GM19372 (cell line): ENCODE measurements at regions not wholly inside any gene's neighbourhood (a gene's known extent, or its start where the extent isn't known, plus 50 kb on each side); places are given as distances from the start of the nearest gene placed in this dataset.

Source experiments
- ATAC-seq: cut with Tn5 transposase; IDR thresholded peaks from one replicate; pipeline ENCODE4 v1.9.1; 2021; ENCODE audit warnings: mild to moderate bottlenecking, low read depth, moderate library complexity; ENCODE audit not compliant: unreplicated experiment

DNA sequence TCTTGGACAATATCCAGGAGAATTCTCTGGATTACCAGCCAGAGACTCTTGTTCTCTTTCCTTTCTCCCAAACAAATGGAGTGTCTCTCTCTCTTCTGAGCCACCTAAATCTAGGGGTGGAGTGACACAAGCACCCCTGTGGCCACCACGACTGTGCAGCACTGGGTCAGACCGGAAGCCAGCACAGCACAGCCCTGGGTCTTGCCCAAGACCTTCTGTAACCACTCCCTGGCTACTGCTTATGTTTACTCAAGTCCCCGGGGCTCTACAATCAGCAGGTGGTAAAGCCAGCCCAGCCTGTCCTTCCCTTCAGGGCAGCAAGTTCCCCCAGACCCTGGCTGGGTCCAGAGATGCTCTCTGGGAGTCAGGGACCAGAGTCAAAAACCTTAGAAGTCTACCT, 110.0 kb upstream of the TUT7 start:
- no peak for ATAC-seq

GRCh38 chr9:86460216-86461002, 106.2 kb upstream of the TUT7 start:
- ATAC-seq: no peak

- ATAC-seq: no peak
These were observed 105.5 kb upstream of the TUT7 start for GRCh38 chr9:86459599-86460155.

DNA sequence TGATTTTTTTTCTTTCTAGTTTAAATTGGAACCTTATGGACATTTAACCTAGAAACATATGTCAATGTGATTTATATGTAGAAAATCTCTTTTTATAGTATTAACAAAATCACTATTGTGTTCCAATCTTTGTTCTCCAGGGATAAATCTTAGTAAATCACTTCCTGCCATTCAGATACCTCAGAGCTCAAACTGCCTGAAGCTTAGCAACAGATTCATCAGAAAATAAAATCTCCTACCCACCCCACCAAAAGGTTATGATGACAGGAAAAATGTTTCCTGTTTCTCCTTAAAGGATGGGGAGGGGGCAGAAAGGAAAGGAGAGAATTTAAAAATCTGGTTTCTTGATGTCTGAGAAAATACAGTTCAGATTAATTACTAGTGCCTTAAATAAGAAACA, 105.0 kb upstream of the TUT7 start:
- no peak for ATAC-seq

- ATAC-seq: no peak
These were observed 104.1 kb upstream of the TUT7 start for GRCh38 chr9:86458191-86458855.

DNA sequence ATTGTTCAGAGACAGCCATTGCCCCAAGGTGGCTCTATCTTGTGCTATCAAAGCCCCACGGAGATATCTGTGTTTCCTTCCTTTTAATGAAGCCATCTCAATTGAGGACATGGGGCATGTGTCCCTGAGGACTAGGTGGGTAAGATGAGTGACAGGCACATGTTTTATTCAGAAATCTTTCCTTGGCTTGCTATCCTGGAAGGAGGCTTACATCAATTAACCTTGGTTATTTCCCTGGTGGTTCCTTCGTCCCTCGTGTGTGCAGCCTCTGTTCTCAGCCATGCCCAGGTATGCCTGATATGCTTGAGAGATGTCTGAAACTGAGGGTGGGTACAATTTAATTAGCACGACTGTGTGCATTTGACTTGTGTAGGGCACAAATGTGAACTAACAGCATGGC, 102.2 kb upstream of the TUT7 start:
- no peak for ATAC-seq

DNA sequence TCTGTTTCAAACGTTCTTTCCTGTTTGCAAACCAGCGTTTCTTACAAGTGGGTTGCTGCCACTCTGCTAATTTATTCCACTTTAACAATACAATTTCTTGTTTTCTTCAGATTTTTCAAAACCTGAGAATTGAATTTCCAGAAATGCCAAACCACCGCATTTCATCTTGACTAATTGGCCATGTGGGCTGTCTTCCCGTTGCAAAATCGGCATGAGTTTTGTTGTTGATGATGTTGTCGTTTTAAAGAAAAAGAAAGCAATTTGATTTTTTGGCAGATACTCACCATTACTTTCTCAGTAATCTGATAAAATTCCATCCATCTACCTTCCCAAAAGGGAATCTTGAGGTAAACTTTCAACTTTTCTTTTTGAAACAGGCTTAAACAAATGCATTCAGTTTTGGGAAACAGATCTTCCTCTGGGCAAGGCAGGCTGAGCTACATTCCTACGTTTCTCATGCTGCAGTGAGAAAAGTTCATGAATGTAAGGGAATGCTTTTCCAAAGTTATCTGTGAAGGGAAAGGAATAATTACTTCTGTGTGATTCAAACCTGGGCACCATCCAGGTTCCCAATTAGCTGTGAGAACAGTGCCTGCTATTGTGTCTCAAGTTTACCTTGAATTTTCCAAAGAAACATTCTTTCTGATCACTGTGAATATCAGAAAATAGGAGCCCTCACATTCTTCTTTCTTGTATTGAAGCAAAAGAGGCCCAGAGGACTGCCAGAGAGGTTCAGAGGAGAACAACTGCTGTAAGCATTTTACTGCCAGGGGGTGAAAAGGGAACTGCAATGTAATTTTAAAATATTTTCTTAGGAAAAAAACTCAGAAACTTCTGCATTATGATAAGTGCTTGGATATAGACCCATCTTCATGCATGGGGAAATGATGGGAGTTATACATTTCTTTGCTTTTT, 100.7 kb upstream of the TUT7 start:
- ATAC-seq: no peak

DNA sequence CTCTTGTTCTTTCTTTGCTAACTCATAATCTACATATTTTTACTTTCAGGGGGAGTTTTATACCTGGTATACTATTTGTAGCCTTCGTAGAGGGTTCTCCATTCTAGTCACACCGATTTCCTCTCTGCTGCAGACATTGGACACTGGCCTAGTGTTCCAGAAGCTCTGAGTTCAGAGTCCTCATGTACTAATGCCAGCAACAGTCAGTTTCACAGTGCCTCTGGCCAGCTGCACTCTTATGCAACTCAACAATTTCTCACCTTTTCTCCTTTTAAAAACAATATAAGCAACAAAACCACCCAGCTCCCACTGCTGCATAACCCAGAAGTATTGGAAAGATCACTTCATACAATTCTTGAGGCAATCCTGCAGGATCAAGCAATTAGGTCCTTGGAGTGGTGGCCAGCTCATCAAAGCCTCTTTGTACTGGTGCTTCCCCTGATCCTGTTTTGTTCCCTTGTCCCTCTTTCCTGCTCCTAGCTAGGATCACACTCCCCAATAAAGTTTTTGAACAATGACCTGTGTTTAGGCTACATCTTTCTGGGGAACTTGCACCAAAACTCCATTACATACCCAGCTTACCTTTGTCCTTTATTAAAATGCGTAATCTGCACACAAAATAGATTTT, 98.1 kb upstream of the TUT7 start:
- ATAC-seq: no peak

GRCh38 chr9:86449246-86449645, 95.0 kb upstream of the TUT7 start:
- ATAC-seq: no peak

DNA sequence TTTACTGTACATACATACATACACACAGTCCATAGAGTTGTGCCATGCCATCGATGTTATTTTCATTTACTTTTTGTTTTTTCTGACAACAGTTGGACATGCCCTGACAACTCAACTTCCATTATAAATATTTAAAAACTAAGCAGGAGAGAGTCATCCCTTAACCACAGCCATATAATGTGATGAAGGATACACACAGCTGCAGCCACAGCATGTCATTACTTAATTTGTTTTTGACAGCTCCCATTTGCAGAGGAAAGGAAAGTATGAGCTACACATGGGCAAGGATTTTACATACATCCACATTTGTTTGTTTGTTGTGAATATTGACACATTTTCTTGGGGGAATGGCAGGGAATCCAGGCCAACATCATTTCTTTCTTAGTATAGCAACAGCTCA, 91.5 kb upstream of the TUT7 start:
- ATAC-seq: no peak

DNA sequence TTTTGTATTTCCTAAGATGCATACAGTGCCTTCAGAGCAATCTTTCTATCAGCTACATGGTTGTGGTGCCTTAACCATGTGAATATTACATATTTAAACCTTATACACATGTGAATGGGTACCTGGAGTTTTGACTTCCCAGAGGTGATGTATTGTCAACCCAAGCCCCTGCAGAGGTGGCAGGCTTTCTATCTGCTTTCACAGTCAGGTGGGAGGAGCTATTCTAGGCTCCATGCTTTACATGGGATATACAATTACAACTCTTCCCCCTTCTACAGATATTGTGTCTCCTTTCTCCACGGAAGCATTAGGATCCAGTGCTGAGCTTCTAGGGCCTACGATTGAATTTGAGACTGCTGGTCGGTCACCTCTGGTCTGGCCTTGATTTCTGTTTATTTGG, 89.8 kb upstream of the TUT7 start:
- no peak for ATAC-seq

GRCh38 chr9:86434039-86434726, 80.0 kb upstream of the TUT7 start:
- ATAC-seq: no peak

DNA sequence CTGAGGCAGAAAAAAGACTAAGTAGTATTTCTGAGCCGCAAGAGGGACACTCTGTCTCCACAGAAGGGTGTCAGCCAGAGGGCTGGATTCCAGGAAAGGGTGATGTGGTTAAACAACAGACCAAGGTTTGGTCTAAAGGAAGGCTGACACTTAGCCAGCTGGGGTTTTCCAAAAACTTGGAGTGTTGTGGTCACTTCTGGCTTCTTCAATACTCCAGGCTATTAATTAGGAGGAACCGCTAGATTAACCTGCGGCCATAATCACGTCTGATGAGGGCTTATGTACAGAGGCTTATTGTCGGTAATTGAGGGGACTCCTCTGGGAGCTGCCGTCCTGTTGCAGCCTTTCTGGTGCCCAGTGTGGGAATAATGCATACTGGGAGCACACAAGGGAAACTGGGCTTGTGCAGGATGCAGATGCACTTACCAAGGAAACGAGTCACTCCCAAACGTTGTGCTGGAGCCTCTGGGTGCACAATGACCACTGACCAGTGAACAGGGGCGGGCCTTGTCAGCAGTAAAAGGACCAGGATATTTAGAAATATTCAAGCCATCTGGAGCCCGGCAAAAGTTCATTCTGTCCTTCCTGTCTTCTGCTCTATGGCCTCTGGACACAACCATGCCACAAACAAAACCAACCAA, 70.2 kb upstream of the TUT7 start:
- no peak for ATAC-seq

- no peak for ATAC-seq
These were observed 60.0 kb upstream of the TUT7 start for GRCh38 chr9:86413971-86414880.

DNA sequence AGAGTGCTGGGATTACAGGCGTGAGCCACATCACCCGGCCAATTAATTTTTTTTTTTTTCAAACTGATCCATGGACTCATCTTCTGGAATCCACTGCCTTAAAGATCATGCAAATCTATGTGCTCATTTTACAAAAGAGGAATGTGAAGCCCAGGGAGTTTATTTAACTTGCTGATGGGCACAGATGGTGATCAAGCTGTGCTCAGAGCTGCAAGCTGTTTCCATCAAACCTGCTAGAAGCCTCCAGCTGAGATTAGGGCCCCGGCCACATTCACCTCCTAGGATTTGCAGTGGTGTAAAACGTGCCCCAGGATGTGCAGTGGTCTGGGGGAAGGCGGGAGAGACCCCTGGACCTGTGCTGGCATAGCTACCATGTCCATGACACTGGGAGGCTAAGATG, 56.1 kb upstream of the TUT7 start:
- ATAC-seq: no peak

DNA sequence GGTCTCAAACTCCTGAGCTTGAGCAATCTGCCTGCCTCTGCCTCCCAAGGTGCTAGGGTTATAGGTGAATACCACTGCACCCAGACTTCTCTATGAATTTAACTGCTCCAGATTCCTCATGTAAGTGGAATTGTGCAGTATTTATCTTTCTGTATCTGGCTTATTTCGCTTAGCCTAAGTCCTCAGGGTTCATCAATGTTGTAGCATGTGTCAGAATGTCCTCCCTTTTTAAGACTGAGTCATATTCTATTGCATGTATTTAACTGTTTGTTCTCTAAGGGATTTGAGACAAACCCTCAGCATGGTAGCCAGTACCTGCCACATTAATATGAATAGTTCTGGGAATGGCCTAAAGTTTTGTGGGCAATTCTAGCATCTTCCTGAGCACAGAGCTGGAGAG, 53.9 kb upstream of the TUT7 start:
- no peak for ATAC-seq

GRCh38 chr9:86407022-86407421, 52.8 kb upstream of the TUT7 start:
- ATAC-seq: no peak

DNA sequence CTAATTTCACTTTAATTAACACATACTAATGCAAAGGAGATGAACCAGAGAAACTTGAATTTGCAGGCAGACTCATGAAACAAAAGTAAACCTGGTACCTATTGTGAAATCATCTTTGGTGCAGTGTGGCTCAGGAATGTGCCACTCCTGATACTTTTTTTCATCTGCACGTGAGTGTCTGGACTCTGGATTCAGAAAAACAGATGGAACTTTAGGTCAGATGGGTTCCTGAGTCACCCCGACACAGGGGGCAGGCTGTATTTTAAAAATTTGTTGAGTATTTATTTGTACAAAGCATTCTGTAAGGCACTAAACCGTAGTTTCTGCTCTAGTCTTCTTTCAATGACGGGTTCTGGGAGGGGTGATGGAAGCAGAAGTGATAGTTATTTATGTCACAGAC, 52.2 kb upstream of the TUT7 start:
- ATAC-seq: no peak
